ENCODE measurements at regions not wholly inside any gene's neighbourhood (a gene's known extent, or its start where the extent isn't known, plus 50 kb on each side); places are given as distances from the start of the nearest gene placed in this dataset.
"Not testable (repeated sequence)": the region's sequence is repeated elsewhere in the genome, so short reads cannot be mapped to it uniquely, and the experiment has no call there.

DNA sequence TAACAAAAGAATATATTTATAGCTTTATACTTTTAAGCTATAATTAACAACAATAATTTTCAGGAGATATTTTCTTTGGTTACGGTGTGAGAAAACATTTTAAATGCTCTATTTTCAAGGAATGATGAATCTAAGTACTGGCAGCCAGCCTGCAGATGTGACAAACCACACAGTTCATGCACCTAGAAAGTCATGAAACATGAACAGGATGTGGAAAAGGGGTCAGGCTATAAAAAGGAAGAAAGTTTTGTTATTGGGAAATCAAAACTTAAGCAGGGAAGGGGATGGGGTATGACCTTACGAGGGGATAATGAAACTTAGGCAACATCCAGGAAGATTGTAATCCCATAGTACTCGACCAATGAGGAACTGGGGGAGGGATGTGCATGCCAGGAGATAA, 508.7 kb upstream of the GRAMD2B start:
- no peak for DNase-seq

DNA sequence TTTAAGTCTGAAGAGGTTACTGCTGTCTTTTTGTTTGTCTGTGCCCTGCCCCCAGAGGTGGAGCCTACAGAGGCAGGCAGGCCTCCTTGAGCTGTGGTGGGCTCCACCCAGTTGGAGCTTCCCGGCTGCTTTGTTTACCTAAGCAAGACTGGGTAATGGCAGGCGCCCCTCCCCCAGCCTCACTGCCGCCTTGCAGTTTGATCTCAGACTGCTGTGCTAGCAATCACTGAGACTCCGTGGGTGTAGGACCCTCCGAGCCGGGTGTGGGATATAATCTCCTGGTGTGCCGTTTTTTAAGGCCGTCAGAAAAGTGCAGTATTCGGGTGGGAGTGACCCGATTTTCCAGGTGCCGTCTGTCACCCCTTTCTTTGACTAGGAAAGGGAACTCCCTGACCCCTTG, 499.3 kb upstream of the GRAMD2B start:
- not testable (repeated sequence) for DNase-seq

- no peak for DNase-seq
Measured at GRCh38 chr5:125926172-125926571, 497.0 kb upstream of the GRAMD2B start.

DNA sequence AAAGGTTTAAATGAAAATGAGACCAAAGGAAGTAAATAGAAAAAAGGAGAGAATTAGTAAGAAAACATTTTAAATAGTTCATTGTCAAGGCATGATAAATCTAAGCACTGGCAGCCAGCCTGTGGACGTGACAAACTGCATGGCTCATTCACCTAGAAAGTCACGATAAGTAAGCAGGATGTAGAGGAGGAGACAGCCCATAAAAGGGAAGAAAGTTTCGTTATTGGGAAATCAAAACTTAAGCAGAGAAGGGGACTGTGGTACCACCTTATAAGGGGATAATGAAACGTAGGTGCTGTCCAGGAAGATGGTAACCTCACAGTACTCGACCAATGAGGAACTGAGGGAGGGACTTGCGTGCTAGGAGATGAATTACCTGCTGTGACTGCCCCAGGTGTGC, 494.5 kb upstream of the GRAMD2B start:
- DNase-seq = no peak

GRCh38 chr5:125950012-125950615, 473.1 kb upstream of the GRAMD2B start:
- DNase-seq = no peak

- DNase-seq = no peak
Measured at GRCh38 chr5:125961150-125961549, 462.1 kb upstream of the GRAMD2B start.

DNA sequence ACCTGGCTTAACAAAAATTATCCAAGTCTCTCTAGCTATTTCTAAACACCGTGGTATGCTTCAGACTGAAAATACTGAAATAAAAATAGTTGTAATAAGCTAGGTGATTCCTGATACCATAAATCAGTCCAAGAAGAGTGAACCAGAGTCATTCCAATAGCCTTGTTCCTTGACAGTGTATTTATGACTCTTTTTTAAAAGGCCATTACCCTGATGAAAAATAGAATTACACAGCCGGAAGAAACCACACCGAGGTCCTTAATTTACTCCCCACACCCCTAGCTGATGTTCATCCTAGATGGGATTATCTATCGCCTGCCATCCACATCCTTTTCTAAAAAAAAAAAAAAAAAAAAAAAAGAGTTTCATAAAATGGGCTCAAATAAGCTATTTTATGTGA, 457.6 kb upstream of the GRAMD2B start:
- no peak for DNase-seq

DNA sequence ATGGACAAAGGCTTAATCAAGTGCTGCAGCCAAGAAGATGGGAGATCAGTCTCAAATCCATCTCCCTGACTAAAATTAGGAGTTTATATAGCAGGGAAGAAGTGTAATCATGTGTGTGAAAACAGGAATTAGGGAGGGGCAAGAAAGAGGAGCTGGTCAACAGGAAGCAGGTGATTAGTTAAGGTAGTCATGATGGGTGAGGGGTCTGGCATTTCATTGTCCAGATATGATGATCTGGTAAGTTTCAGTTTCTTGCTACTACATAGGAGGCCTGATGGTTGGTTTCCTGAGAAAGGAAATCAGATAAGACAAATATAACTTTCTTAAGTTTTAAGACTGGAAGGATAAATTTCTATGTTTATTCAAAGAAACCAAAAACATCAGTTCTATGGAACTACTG, 455.6 kb upstream of the GRAMD2B start:
- DNase-seq = no peak

GRCh38 chr5:125969011-125969813, 454.0 kb upstream of the GRAMD2B start:
- DNase-seq = no peak

- no peak for DNase-seq
Measured at GRCh38 chr5:125969814-125970171, 453.4 kb upstream of the GRAMD2B start.

DNA sequence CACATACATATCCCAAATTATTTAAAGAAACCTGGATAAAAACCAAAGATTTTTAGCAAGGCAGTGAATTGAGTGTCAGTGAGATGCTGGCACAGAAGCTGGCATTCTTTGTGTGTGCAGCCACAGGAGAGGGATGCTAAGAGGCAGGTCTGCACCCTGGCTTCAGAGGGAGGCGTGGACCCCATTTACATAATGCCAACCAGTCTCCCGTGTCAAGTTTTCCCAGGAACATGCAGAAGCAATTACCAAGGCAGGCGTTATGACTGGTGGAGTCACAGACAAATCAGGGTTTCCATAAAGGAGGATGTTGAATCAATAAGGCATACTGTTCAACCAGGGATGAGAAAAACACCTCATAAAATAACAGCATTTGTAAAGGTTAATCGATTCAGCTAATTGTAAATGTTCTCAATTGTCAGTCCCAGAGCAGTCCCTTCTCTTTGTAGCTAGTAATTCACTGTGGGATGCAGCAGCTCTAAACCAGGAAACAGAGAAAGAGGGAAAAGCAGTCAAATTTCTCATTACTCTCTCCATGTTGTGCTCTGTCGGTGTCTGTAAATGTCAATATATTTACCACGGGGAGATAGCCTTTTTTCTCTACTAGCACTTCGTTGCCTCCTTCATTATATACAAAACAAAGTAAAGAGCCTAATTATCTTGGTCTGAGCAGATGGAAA, 452.4 kb upstream of the GRAMD2B start:
- DNase-seq = no peak

- DNase-seq = no peak
Measured at GRCh38 chr5:125972706-125973105, 450.5 kb upstream of the GRAMD2B start.

DNA sequence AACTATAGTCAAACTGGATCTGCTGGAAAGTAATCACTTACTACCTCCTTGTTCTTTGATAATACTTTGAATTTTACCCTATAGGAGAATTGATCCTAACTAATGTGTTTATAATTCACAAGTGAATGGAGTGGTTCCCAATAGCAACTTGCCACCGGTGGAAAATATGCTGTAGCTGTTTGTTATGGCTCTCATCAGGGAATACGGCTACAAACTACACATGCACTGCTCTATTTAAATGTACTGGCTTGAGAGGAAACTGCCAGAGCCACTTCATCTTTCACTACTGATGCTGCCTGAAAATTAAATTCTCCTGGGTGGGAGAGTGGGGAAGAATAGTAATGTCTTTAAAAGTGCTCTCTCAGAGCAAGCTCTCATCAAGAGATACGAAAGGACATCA, 448.5 kb upstream of the GRAMD2B start:
- no peak for DNase-seq

GRCh38 chr5:125976421-125977000, 446.7 kb upstream of the GRAMD2B start:
- DNase-seq = no peak

- no peak for DNase-seq
Measured at GRCh38 chr5:125978015-125978414, 445.2 kb upstream of the GRAMD2B start.

DNA sequence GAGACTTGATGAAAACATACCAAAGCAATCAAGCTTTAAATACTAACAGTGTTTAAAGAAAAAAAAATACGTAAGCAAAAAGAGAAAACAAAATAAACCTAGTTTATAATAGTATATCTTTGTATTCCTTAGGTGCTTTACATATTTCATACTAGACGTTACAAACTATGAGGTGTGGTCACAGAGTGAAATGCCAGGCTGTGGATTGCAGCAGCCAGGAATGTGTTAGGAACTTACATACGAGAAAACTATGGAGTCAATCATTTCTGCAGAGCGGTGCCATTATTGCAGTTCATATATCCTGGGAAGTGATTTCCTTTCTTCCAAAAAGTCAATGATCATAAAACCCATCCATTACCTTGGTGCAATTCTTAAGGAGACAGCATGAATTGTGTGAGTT, 443.6 kb upstream of the GRAMD2B start:
- DNase-seq = no peak

GRCh38 chr5:125981016-125981415, 442.2 kb upstream of the GRAMD2B start:
- DNase-seq = no peak

- no peak for DNase-seq
Measured at GRCh38 chr5:125987677-125988255, 435.4 kb upstream of the GRAMD2B start.

- DNase-seq = no peak
Measured at GRCh38 chr5:125992050-125992449, 431.2 kb upstream of the GRAMD2B start.

DNA sequence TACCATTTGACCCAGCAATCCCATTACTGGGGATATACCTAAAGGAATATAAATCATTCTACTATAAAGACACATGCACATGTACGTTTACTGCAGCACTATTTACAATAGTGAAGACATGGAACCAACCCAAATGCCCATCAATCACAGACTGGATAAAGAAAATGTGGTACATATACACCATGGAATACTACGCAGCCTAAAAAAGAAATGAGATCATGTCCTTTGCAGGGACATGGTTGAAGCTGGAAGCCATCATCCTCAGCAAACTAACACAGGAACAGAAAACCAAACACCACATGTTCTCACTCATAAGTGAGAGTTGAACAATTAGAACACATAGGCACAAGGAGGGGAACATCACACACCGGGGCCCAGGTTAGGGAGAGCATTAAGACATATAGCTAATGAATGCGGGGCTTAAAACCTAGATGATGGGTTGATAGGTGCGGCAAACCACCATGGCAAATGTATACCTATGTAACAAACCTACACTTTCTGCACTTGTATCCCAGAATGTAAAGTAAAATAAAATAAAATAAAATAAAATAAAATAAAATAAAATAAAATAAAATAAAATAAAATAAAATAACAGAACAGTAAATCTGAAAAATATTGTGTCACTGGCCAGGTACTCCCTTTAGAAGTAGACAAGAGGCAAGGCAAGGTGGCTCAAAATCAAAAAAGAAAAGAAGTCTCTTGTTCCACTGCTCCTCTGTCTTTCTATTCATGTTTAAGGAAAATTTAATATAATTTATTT, 423.8 kb upstream of the GRAMD2B start:
- not testable (repeated sequence) for DNase-seq

- peak; percentile 66 for DNase-seq
Measured at GRCh38 chr5:126000507-126000906, 422.7 kb upstream of the GRAMD2B start.

GRCh38 chr5:126002222-126002897, 420.8 kb upstream of the GRAMD2B start:
- DNase-seq = no peak

Measured in NCI-H2081 treated with DMSO at 0.1 percent for 48 hours (cell line).